H9 (cell line): ENCODE measurements at regions not wholly inside any gene's neighbourhood (a gene's known extent, or its start where the extent isn't known, plus 50 kb on each side); places are given as distances from the start of the nearest gene placed in this dataset.
A peak's percentile ranks its signal among the peaks of the same experiment; 100 is the strongest.

Source experiments
- DNase-seq: peaks from one replicate; pipeline ENCODE4 v3.0.0-alpha.2; 2017
- H2AFZ ChIP-seq: one replicate; pipeline ENCODE4 v1.6.1; 2013; ENCODE audit warnings: mild to moderate bottlenecking, low read length, control low read depth, moderate library complexity
- H2AK5ac ChIP-seq: 2 replicates; pipeline ENCODE4 v1.6.1; 2013; ENCODE audit warnings: low read length, control low read depth, mixed read lengths; ENCODE audit not compliant: insufficient read length
- H2BK120ac ChIP-seq: one replicate; pipeline ENCODE4 v1.6.1; 2013; ENCODE audit warnings: low read depth, mild to moderate bottlenecking, low read length, control low read depth, inconsistent platforms; ENCODE audit not compliant: poor library complexity, severe bottlenecking
- H2BK12ac ChIP-seq: 2 replicates; pipeline ENCODE4 v1.6.1; 2013; ENCODE audit warnings: low read length, control low read depth, mixed read lengths, low read depth; ENCODE audit not compliant: insufficient read length
- H2BK15ac ChIP-seq: 2 replicates; pipeline ENCODE4 v1.6.1; 2013; ENCODE audit warnings: low read depth, low read length, control low read depth
- H2BK20ac ChIP-seq: one replicate; pipeline ENCODE4 v1.6.1; 2013; ENCODE audit warnings: low read depth, mild to moderate bottlenecking, low read length, control low read depth, inconsistent platforms; ENCODE audit not compliant: poor library complexity, severe bottlenecking
- H2BK5ac ChIP-seq: 2 replicates; pipeline ENCODE4 v1.6.1; 2013; ENCODE audit warnings: low read length, control low read depth, mixed read lengths; ENCODE audit not compliant: insufficient read length
- H3K14ac ChIP-seq: 2 replicates; pipeline ENCODE4 v1.6.1; 2013; ENCODE audit warnings: low read length, control low read depth; ENCODE audit not compliant: insufficient read depth
- H3K18ac ChIP-seq: 2 replicates; pipeline ENCODE4 v1.6.1; 2013; ENCODE audit warnings: low read depth, mild to moderate bottlenecking, mixed read lengths, low read length, control low read depth; ENCODE audit not compliant: insufficient read length
- H3K23ac ChIP-seq: 2 replicates; pipeline ENCODE4 v1.6.1; 2013; ENCODE audit warnings: low read length, control low read depth, mixed read lengths, low read depth; ENCODE audit not compliant: insufficient read length
- H3K23me2 ChIP-seq: 2 replicates; pipeline ENCODE4 v1.6.1; 2013; ENCODE audit warnings: low read depth, mild to moderate bottlenecking, mixed read lengths, low read length, control low read depth; ENCODE audit not compliant: insufficient read length, poor library complexity, severe bottlenecking
- H3K27ac ChIP-seq: 2 replicates; pipeline ENCODE4 v1.5.1; 2013; ENCODE audit warnings: low read length, control low read depth, mixed read lengths, low read depth; ENCODE audit not compliant: insufficient read length
- H3K27me3 ChIP-seq: 2 replicates; pipeline ENCODE4 v1.6.1; 2013; ENCODE audit warnings: low read length, control low read depth, inconsistent platforms; ENCODE audit not compliant: insufficient read depth
- H3K4ac ChIP-seq: 2 replicates; pipeline ENCODE4 v1.6.1; 2013; ENCODE audit warnings: low read depth, mild to moderate bottlenecking, control low read depth, inconsistent platforms, low read length, moderate library complexity
- H3K4me1 ChIP-seq: 2 replicates; pipeline ENCODE4 v1.6.1; 2013; ENCODE audit warnings: low read length, control low read depth, inconsistent platforms; ENCODE audit not compliant: insufficient read depth
- H3K4me2 ChIP-seq: 2 replicates; pipeline ENCODE4 v1.6.1; 2013; ENCODE audit warnings: low read length, control low read depth, mixed read lengths; ENCODE audit not compliant: insufficient read length, insufficient read depth
- H3K56ac ChIP-seq: 2 replicates; pipeline ENCODE4 v1.6.1; 2013; ENCODE audit warnings: low read depth, mild to moderate bottlenecking, mixed read lengths, low read length, control low read depth; ENCODE audit not compliant: insufficient read length
- H3K79me1 ChIP-seq: 2 replicates; pipeline ENCODE4 v1.6.1; 2013; ENCODE audit warnings: low read depth, mild to moderate bottlenecking, moderate library complexity, low read length, control low read depth, inconsistent platforms; ENCODE audit not compliant: insufficient read depth, poor library complexity, severe bottlenecking
- H3K79me2 ChIP-seq: 2 replicates; pipeline ENCODE4 v1.6.1; 2013; ENCODE audit warnings: low read length, control low read depth, inconsistent platforms; ENCODE audit not compliant: insufficient read depth
- H3K9ac ChIP-seq: 2 replicates; pipeline ENCODE4 v1.6.1; 2013; ENCODE audit warnings: low read length, control low read depth, mixed read lengths; ENCODE audit not compliant: insufficient read length; ENCODE audit errors: extremely low read depth
- H3K9me3 ChIP-seq: one replicate; pipeline ENCODE4 v1.6.1; 2013; ENCODE audit warnings: low read depth, low read length, inconsistent platforms; ENCODE audit not compliant: control insufficient read depth
- H3T11ph ChIP-seq: one replicate; pipeline ENCODE4 v1.6.1; 2013; ENCODE audit warnings: mild to moderate bottlenecking, low read length, control low read depth, inconsistent platforms
- H4K20me1 ChIP-seq: one replicate; pipeline ENCODE4 v1.6.1; 2013; ENCODE audit not compliant: control insufficient read depth, insufficient read length, insufficient read depth
- H4K5ac ChIP-seq: 2 replicates; pipeline ENCODE4 v1.6.1; 2013; ENCODE audit warnings: low read depth, mild to moderate bottlenecking, mixed read lengths, low read length, control low read depth; ENCODE audit not compliant: insufficient read length
- H4K8ac ChIP-seq: replicated peaks from 2 replicates; pipeline ENCODE4 v1.6.1; 2013; ENCODE audit warnings: low read length, control low read depth, mixed read lengths, low read depth; ENCODE audit not compliant: insufficient read length
- H4K91ac ChIP-seq: 2 replicates; pipeline ENCODE4 v1.6.1; 2013; ENCODE audit warnings: low read depth, mild to moderate bottlenecking, moderate library complexity, mixed read lengths, low read length, control low read depth; ENCODE audit not compliant: insufficient read length
- H3K27ac Mint-ChIP-seq, 3 experiments: 2 replicates in 2 of 3; 3 replicates in 1 of 3; pipeline ENCODE4 v1.8.0; 2020 to 2021; ENCODE audit warnings: mixed read lengths in 3 of 3, mild to moderate bottlenecking in 1 of 3, moderate library complexity in 1 of 3
- H3K27me3 Mint-ChIP-seq: 2 replicates; pipeline ENCODE4 v1.8.0; 2021; ENCODE audit warnings: low read depth, mild to moderate bottlenecking, moderate library complexity, mixed read lengths
- H3K36me3 Mint-ChIP-seq, 3 experiments: 2 replicates in 2 of 3; 3 replicates in 1 of 3; pipeline ENCODE4 v1.8.0; 2020 to 2021; ENCODE audit warnings: low read depth in 3 of 3, mixed read lengths in 3 of 3; ENCODE audit not compliant: insufficient read depth in 1 of 3
- H3K4me1 Mint-ChIP-seq, 2 experiments: 2 replicates each; pipeline ENCODE4 v1.8.0; 2020; ENCODE audit warnings: mixed read lengths in 2 of 2
- H3K4me3 Mint-ChIP-seq, 2 experiments: 2 replicates in 1 of 2; 3 replicates in 1 of 2; pipeline ENCODE4 v1.8.0; 2020 to 2021; ENCODE audit warnings: mild to moderate bottlenecking in 2 of 2, mixed read lengths in 2 of 2, moderate library complexity in 1 of 2
- H3K9me3 Mint-ChIP-seq, 2 experiments: 2 replicates in 1 of 2; 3 replicates in 1 of 2; pipeline ENCODE4 v1.8.0; 2020; ENCODE audit warnings: mild to moderate bottlenecking in 2 of 2, mixed read lengths in 2 of 2, moderate library complexity in 1 of 2
- TF ChIP-seq, protein P1 (sequence below): fragments of 200-600 bp; sonication (generic); conservative IDR thresholded peaks from 3 replicates; pipeline ENCODE4 v1.8.0; 2021; ENCODE audit warnings: antibody characterized with exemption, mild to moderate bottlenecking

DNA sequence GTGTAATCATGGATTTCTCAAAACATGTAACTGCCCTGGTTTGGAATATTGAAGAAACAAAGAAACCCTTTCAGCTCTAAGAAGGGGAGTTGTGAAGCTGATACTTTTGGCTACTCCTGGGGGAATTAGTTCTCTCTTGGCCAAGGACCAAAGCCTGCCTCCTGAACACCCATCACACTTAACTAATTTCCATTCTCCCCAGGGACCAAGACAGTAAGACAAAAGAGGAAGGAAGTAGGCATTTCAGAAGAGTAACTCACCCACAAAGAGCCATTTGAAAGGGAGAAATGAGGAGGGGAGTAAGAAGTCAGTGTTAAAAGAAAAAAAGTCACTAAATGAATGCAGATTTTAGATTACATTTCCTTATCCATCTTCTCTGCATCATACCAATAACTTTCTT lies 328.0 kb upstream of the SOX2 start:
- H3K23ac ChIP-seq, result no peak overlapping the region
- no peaks in the 10 kb centered on the region for H3K23me2 ChIP-seq
- Mint-ChIP-seq H3K27ac (peak overlapping the region in 2 of 3 experiments; percentile 68 to 83; a peak in 6 of 7 replicates), H3K27me3 (no peaks in the 10 kb centered on the region; the same call in 1 of the 2 replicates), H3K9me3 (no peaks in the 10 kb centered on the region), H3K4me3 (no peak overlapping the region; a peak in 1 of 5 replicates), H3K4me1 (peaks cover 21 to 25% of the 10 kb centered on the region in 2 experiments), H3K36me3 (no peaks in the 10 kb centered on the region)
- no peaks in the 10 kb centered on the region for H3K79me2 ChIP-seq
- H2BK15ac ChIP-seq, result no peak overlapping the region
- H3T11ph ChIP-seq, result no peak overlapping the region
- no peak overlapping the region for H4K5ac ChIP-seq
- peak overlapping the region; percentile 70 for H3K27ac ChIP-seq
- H2BK120ac ChIP-seq, result no peak overlapping the region
- no peak overlapping the region for H4K91ac ChIP-seq
- TF ChIP-seq, protein P1, sequence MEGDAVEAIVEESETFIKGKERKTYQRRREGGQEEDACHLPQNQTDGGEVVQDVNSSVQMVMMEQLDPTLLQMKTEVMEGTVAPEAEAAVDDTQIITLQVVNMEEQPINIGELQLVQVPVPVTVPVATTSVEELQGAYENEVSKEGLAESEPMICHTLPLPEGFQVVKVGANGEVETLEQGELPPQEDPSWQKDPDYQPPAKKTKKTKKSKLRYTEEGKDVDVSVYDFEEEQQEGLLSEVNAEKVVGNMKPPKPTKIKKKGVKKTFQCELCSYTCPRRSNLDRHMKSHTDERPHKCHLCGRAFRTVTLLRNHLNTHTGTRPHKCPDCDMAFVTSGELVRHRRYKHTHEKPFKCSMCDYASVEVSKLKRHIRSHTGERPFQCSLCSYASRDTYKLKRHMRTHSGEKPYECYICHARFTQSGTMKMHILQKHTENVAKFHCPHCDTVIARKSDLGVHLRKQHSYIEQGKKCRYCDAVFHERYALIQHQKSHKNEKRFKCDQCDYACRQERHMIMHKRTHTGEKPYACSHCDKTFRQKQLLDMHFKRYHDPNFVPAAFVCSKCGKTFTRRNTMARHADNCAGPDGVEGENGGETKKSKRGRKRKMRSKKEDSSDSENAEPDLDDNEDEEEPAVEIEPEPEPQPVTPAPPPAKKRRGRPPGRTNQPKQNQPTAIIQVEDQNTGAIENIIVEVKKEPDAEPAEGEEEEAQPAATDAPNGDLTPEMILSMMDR, result no peak
- no peaks in the 10 kb centered on the region for H4K20me1 ChIP-seq
- H3K27me3 ChIP-seq, result no peaks in the 10 kb centered on the region
- DNase-seq, result no peak
- peaks cover 4% of the 10 kb centered on the region; the same call in 1 of the 2 replicates for H3K4me1 ChIP-seq
- no peak overlapping the region for H2BK20ac ChIP-seq
- no peak overlapping the region for H2BK12ac ChIP-seq
- H3K9ac ChIP-seq, result no peak overlapping the region
- no peak overlapping the region for H2AFZ ChIP-seq
- H3K18ac ChIP-seq, result no peak overlapping the region
- no peak overlapping the region for H4K8ac ChIP-seq
- no peaks in the 10 kb centered on the region for H3K9me3 ChIP-seq
- no peak overlapping the region for H3K4ac ChIP-seq
- H3K79me1 ChIP-seq, result no peaks in the 10 kb centered on the region
- H2BK5ac ChIP-seq, result no peak overlapping the region
- H3K14ac ChIP-seq, result no peak overlapping the region
- no peak overlapping the region for H2AK5ac ChIP-seq
- H3K56ac ChIP-seq, result no peak overlapping the region
- no peak overlapping the region for H3K4me2 ChIP-seq
